Left lung (tissue), 4 donors: ENCODE measurements at regions not wholly inside any gene's neighbourhood (a gene's known extent, or its start where the extent isn't known, plus 50 kb on each side); places are given as distances from the start of the nearest gene placed in this dataset.

Experiments
- ATAC-seq: fragments of 200-7000 bp; cut with Tn5 transposase; one replicate; pipeline ENCODE4 v1.9.1; 2020; ENCODE audit warnings: moderate library complexity
- DNase-seq, 4 donors: peaks; one replicate each; pipeline ENCODE4 v3.0.0-alpha.2; 2013 to 2020
- H3K27ac ChIP-seq, 2 donors: fragments of 200-600 bp; sonication (generic) in 1 of 2; one replicate each; pipeline versions ENCODE4 v1.5.0 to v1.8.0; 2020 to 2021
- H3K27me3 ChIP-seq, 2 donors: fragments of 200-600 bp; sonication (generic) in 1 of 2; one replicate each; pipeline versions ENCODE4 v1.5.0 to v1.8.0; 2020 to 2021
- H3K36me3 ChIP-seq, 2 donors: fragments of 200-600 bp; sonication (generic) in 1 of 2; one replicate each; pipeline versions ENCODE4 v1.5.0 to v1.8.0; 2020 to 2021
- H3K4me1 ChIP-seq, 2 donors: fragments of 200-600 bp; one replicate each; pipeline ENCODE4 v1.8.0; 2021
- H3K4me3 ChIP-seq, 2 donors: fragments of 200-600 bp; sonication (generic) in 1 of 2; one replicate each; pipeline versions ENCODE4 v1.5.0 to v1.8.0; 2020 to 2021; ENCODE audit warnings: mild to moderate bottlenecking in 1 of 2
- H3K9me3 ChIP-seq, 2 donors: fragments of 200-600 bp; sonication (generic) in 1 of 2; one replicate each; pipeline versions ENCODE4 v1.5.0 to v1.8.0; 2020 to 2021
- CTCF ChIP-seq, 2 donors: fragments of 200-600 bp; sonication (generic) in 1 of 2; IDR thresholded peaks; one replicate each; pipeline versions ENCODE4 v1.5.0 to v1.8.0; 2021; ENCODE audit warnings: antibody characterized with exemption in 2 of 2
- intact Hi-C, 2 donors: fragments of 100-400 bp; cut with DNase I; formaldehyde crosslinking; loops; one replicate each; pipeline versions ENCODE4 v1.11.2 to v1.14.2; 2022
- donor health status: DM: no; HTN: yes; CAD: no.
- donor health status: DM: no; HTN: no; CAD: no.

- peaks cover 0 to 20% of the 10 kb centered on the region in 2 donors for H3K9me3 ChIP-seq
- no peaks in the 10 kb centered on the region for H3K27me3 ChIP-seq
- no peaks in the 10 kb centered on the region for H3K4me1 ChIP-seq
- H3K4me3 ChIP-seq, result no peak overlapping the region
- ATAC-seq (peak; percentile 66), DNase-seq (no peak)
- TF ChIP-seq CTCF (IDR thresholded peaks at IDR 0.05), result no peak
- intact Hi-C loops, result no loop called here
- no peak overlapping the region for H3K27ac ChIP-seq
- no peaks in the 10 kb centered on the region for H3K36me3 ChIP-seq
Observed at GRCh38 chr12:46580445-46580844, 207.9 kb upstream of the SLC38A2 start.

GRCh38 chr12:46579474-46579873 is 206.9 kb upstream of the SLC38A2 start:
- Histone ChIP-seq H3K27ac (no peak overlapping the region), H3K36me3 (no peaks in the 10 kb centered on the region), H3K9me3 (peaks cover 0 to 16% of the 10 kb centered on the region in 2 donors), H3K27me3 (no peaks in the 10 kb centered on the region), H3K4me1 (no peaks in the 10 kb centered on the region), H3K4me3 (no peak overlapping the region)
- ATAC-seq (peak; percentile 48), DNase-seq (no peak)
- TF ChIP-seq CTCF (IDR thresholded peaks at IDR 0.05), result no peak
- intact Hi-C loops, result no loop called here

GRCh38 chr12:46578190-46578982 is 205.8 kb upstream of the SLC38A2 start:
- H3K27ac ChIP-seq, result no peak overlapping the region
- H3K27me3 ChIP-seq, result no peaks in the 10 kb centered on the region
- H3K9me3 ChIP-seq, result peaks cover 0 to 8% of the 10 kb centered on the region in 2 donors
- H3K4me3 ChIP-seq, result no peak overlapping the region
- no peaks in the 10 kb centered on the region for H3K36me3 ChIP-seq
- no peak for TF ChIP-seq CTCF (IDR thresholded peaks at IDR 0.05)
- no peaks in the 10 kb centered on the region for H3K4me1 ChIP-seq
- DNase-seq (no peak), ATAC-seq (no peak)
- intact Hi-C loops, result no loop called here

- Histone ChIP-seq H3K27ac (no peak overlapping the region), H3K9me3 (peaks cover 0 to 8% of the 10 kb centered on the region in 2 donors), H3K4me3 (no peak overlapping the region), H3K27me3 (no peaks in the 10 kb centered on the region), H3K36me3 (no peaks in the 10 kb centered on the region), H3K4me1 (no peaks in the 10 kb centered on the region)
- TF ChIP-seq CTCF (IDR thresholded peaks at IDR 0.05), result no peak
- intact Hi-C loops, result no loop called here
- DNase-seq, result no peak
- peak; percentile 41 for ATAC-seq
Observed at GRCh38 chr12:46577063-46577776, 204.6 kb upstream of the SLC38A2 start.

- Histone ChIP-seq H3K36me3 (no peaks in the 10 kb centered on the region), H3K4me1 (no peaks in the 10 kb centered on the region), H3K27me3 (no peaks in the 10 kb centered on the region), H3K4me3 (no peak overlapping the region), H3K9me3 (no peaks in the 10 kb centered on the region), H3K27ac (no peak overlapping the region)
- no peak for TF ChIP-seq CTCF (IDR thresholded peaks at IDR 0.05)
- no peak for ATAC-seq
- DNase-seq, result no peak
- intact Hi-C loops, result no loop called here
Observed at GRCh38 chr12:46574847-46575246, 202.3 kb upstream of the SLC38A2 start.
